DND-41 (cell line): ENCODE measurements at regions not wholly inside any gene's neighbourhood (a gene's known extent, or its start where the extent isn't known, plus 50 kb on each side); places are given as distances from the start of the nearest gene placed in this dataset.

Experiments used
- CTCF ChIP-seq: IDR thresholded peaks from 2 replicates; pipeline ENCODE4 v1.5.1; 2012; ENCODE audit warnings: borderline replicate concordance, low read length, moderate library complexity, mild to moderate bottlenecking; ENCODE audit not compliant: poor library complexity, severe bottlenecking; ENCODE audit errors: extremely low read depth
- EZH2 ChIP-seq: IDR thresholded peaks from 3 replicates; pipeline ENCODE4 v1.6.1; 2012; ENCODE audit warnings: borderline replicate concordance, low read depth, mild to moderate bottlenecking, moderate library complexity, low read length, inconsistent platforms; ENCODE audit not compliant: severe bottlenecking

- no peak for TF ChIP-seq CTCF
- no peak for TF ChIP-seq EZH2
Measured at GRCh38 chr7:138370956-138371355, 89.1 kb upstream of the TRIM24 start.
